Uterus (tissue), 3 donors: ENCODE measurements at regions not wholly inside any gene's neighbourhood (a gene's known extent, or its start where the extent isn't known, plus 50 kb on each side); places are given as distances from the start of the nearest gene placed in this dataset.

ENCODE experiments used
- DNase-seq, 2 donors: peaks; one replicate each; pipeline ENCODE4 v3.0.0-alpha.2; 2019 to 2020
- H3K27ac ChIP-seq, 2 donors: fragments of 200-600 bp; sonication (generic); 1 replicate in 1 of 2; 2 replicates in 1 of 2; pipeline ENCODE4 v1.5.1; 2016 to 2018
- H3K27me3 ChIP-seq, 2 donors: fragments of 200-600 bp; sonication (generic); one replicate each; pipeline ENCODE4 v1.5.1; 2018 to 2019; ENCODE audit warnings: control low read depth in 1 of 2
- H3K36me3 ChIP-seq, 2 donors: fragments of 200-600 bp; sonication (generic); one replicate each; pipeline ENCODE4 v1.5.1; 2019; ENCODE audit warnings: control low read depth in 1 of 2
- H3K4me1 ChIP-seq, 2 donors: fragments of 200-600 bp; sonication (generic); one replicate each; pipeline ENCODE4 v1.5.1; 2018 to 2019; ENCODE audit warnings: control low read depth in 1 of 2
- H3K4me3 ChIP-seq, 2 donors: fragments of 200-600 bp; sonication (generic); 1 replicate in 1 of 2; 2 replicates in 1 of 2; pipeline ENCODE4 v1.5.1; 2018 to 2019; ENCODE audit warnings: mild to moderate bottlenecking in 1 of 2
- H3K9me3 ChIP-seq, 2 donors: fragments of 200-600 bp; sonication (generic); one replicate each; pipeline ENCODE4 v1.5.1; 2019; ENCODE audit warnings: control low read depth in 1 of 2
- CTCF ChIP-seq, 4 experiments: fragments of 200-600 bp in 2 of 4; fragments of 450-650 bp in 2 of 4; sonication (generic) in 2 of 4; IDR thresholded peaks; one replicate each; pipeline ENCODE4 v1.5.1; 2016 to 2019; ENCODE audit warnings: antibody characterized with exemption in 4 of 4, mild to moderate bottlenecking in 2 of 4, moderate library complexity in 1 of 4
- POLR2A ChIP-seq, 2 donors: fragments of 450-650 bp; IDR thresholded peaks; one replicate each; pipeline ENCODE4 v1.6.1; 2016; ENCODE audit warnings: antibody characterized with exemption in 2 of 2, mild to moderate bottlenecking in 1 of 2, moderate library complexity in 1 of 2
- intact Hi-C: fragments of 100-400 bp; cut with DNase I; formaldehyde crosslinking; loops from one replicate; pipeline ENCODE4 v1.15.1; 2023; ENCODE audit warnings: low total_unique reads
- donor health status: DM: yes; HTN: yes; CAD: no.

GRCh38 chr5:31052937-31053658 lies 140.4 kb upstream of the CDH6 start:
- DNase-seq, result no peak
- H3K4me1 ChIP-seq, result no peaks in the 10 kb centered on the region
- H3K36me3 ChIP-seq, result no peaks in the 10 kb centered on the region
- intact Hi-C loops, result no loop called here
- TF ChIP-seq POLR2A (IDR thresholded peaks at IDR 0.05) (no peak), CTCF (IDR thresholded peaks at IDR 0.05) (no peak)
- H3K4me3 ChIP-seq, result no peak overlapping the region
- H3K9me3 ChIP-seq, result no peaks in the 10 kb centered on the region
- no peak overlapping the region for H3K27ac ChIP-seq
- H3K27me3 ChIP-seq, result no peaks in the 10 kb centered on the region

GRCh38 chr5:31051316-31051715 lies 142.2 kb upstream of the CDH6 start:
- no peak overlapping the region for H3K4me3 ChIP-seq
- H3K4me1 ChIP-seq, result no peaks in the 10 kb centered on the region
- H3K36me3 ChIP-seq, result no peaks in the 10 kb centered on the region
- H3K9me3 ChIP-seq, result no peaks in the 10 kb centered on the region
- no peaks in the 10 kb centered on the region for H3K27me3 ChIP-seq
- DNase-seq, result no peak
- no peak overlapping the region for H3K27ac ChIP-seq
- TF ChIP-seq POLR2A (IDR thresholded peaks at IDR 0.05) (no peak), CTCF (IDR thresholded peaks at IDR 0.05) (no peak)
- intact Hi-C loops, result no loop called here

DNA sequence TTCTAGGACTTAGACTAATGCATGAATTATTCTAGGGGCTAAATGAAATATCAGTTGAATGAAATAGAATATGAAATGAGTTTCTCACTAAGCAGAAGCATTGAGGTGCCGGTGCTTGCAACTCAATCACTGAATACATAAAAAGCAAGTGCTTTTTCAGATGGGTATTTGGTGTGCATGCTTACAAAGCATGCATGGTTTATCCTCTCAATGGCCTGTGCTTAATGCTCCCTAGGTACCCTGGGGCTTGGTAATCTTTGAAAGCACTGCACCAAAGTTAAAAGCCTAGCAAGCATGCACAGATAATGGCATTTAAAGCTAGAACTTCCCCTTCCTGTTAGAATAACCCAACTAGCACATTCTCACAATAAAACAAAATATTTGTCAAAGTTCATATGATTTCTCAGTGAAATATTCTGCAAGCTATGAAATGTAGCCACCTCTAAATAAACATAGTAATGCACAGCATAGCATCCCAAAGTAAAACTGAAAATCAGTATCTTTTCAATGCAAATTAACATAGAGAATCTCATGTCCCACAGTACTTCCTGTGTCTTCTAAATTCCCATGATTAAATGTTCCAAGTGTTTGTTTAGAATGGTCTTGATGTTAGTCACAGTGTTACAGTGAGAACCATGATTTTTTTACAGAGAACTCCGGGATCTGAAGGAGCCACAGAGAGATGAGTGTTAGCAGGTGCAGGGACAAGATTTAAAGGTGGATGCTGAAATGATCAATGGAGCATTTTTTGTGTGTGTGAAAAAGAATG lies 143.4 kb upstream of the CDH6 start:
- Histone ChIP-seq H3K36me3 (no peaks in the 10 kb centered on the region), H3K4me3 (no peak overlapping the region), H3K27ac (no peak overlapping the region), H3K4me1 (no peaks in the 10 kb centered on the region), H3K9me3 (no peaks in the 10 kb centered on the region), H3K27me3 (no peaks in the 10 kb centered on the region)
- intact Hi-C loops, result no loop called here
- DNase-seq, result no peak
- TF ChIP-seq CTCF (IDR thresholded peaks at IDR 0.05) (no peak), POLR2A (IDR thresholded peaks at IDR 0.05) (no peak)

- Histone ChIP-seq H3K36me3 (no peaks in the 10 kb centered on the region), H3K27me3 (no peaks in the 10 kb centered on the region), H3K4me1 (no peaks in the 10 kb centered on the region), H3K4me3 (no peak overlapping the region), H3K27ac (no peak overlapping the region), H3K9me3 (no peaks in the 10 kb centered on the region)
- DNase-seq, result no peak
- intact Hi-C loops, result no loop called here
- TF ChIP-seq CTCF (IDR thresholded peaks at IDR 0.05) (no peak), POLR2A (IDR thresholded peaks at IDR 0.05) (no peak)
Observed at GRCh38 chr5:31049461-31049860, 144.0 kb upstream of the CDH6 start.
